Naive thymus-derived CD4-positive, alpha-beta T cell (primary cell): ENCODE measurements at regions not wholly inside any gene's neighbourhood (a gene's known extent, or its start where the extent isn't known, plus 50 kb on each side); places are given as distances from the start of the nearest gene placed in this dataset.
"Not testable (repeated sequence)": the region's sequence is repeated elsewhere in the genome, so short reads cannot be mapped to it uniquely, and the experiment has no call there.

Experiments used
- ATAC-seq: fragments of 150-1000 bp; cut with Tn5 transposase; 2 replicates; pipeline ENCODE4 v1.10.0; 2021; ENCODE audit warnings: mild to moderate bottlenecking, moderate library complexity
- CTCF ChIA-PET: fragments of 350-600 bp; sonication (Branson Sonifier 250); formaldehyde crosslinking; loops from one replicate; lab custom pipeline; 2021; ENCODE audit warnings: antibody characterized with exemption; lab: Charles Lee
- POLR2A ChIA-PET: fragments of 350-600 bp; sonication (Branson Sonifier 250); formaldehyde crosslinking; loops from one replicate; lab custom pipeline; 2021; ENCODE audit warnings: antibody characterized with exemption, inconsistent platforms; lab: Charles Lee
- DNase-seq, 9 donors: peaks; one replicate each; pipeline versions ENCODE4 v3.0.0 to v3.0.0-alpha.2; 2020 to 2022; ENCODE audit warnings: mixed read lengths in 1 of 9
- H3K27ac ChIP-seq: one replicate; pipeline ENCODE4 v1.7.0; 2013; ENCODE audit warnings: mild to moderate bottlenecking, low read depth, low read length, moderate library complexity
- H3K27me3 ChIP-seq, 2 donors: one replicate each; pipeline ENCODE4 v1.7.0; 2013; ENCODE audit warnings: low read length in 2 of 2, mild to moderate bottlenecking in 2 of 2, moderate library complexity in 2 of 2; ENCODE audit not compliant: control insufficient read depth in 2 of 2, insufficient read depth in 2 of 2
- H3K36me3 ChIP-seq, 3 experiments: 1 replicate in 2 of 3; 2 replicates in 1 of 3; pipeline ENCODE4 v1.7.0; 2013; ENCODE audit warnings: low read length in 3 of 3, mild to moderate bottlenecking in 3 of 3, moderate library complexity in 1 of 3; ENCODE audit not compliant: insufficient read depth in 3 of 3, control insufficient read depth in 2 of 3
- H3K4me1 ChIP-seq, 2 donors: one replicate each; pipeline ENCODE4 v1.7.0; 2013; ENCODE audit warnings: low read length in 2 of 2, mild to moderate bottlenecking in 2 of 2, moderate library complexity in 1 of 2; ENCODE audit not compliant: control insufficient read depth in 2 of 2, insufficient read depth in 2 of 2
- H3K4me3 ChIP-seq: 2 replicates; pipeline ENCODE4 v1.7.0; 2013; ENCODE audit warnings: mild to moderate bottlenecking, low read length
- H3K9me3 ChIP-seq, 3 experiments: 1 replicate in 2 of 3; 2 replicates in 1 of 3; pipeline ENCODE4 v1.7.0; 2013; ENCODE audit warnings: low read length in 3 of 3; ENCODE audit not compliant: control insufficient read depth in 2 of 3
- H3K27ac Mint-ChIP-seq, 9 donors: one replicate each; pipeline ENCODE4 v1.8.0; 2020 to 2022; ENCODE audit warnings: mixed read lengths in 9 of 9, mild to moderate bottlenecking in 8 of 9, moderate library complexity in 5 of 9, inconsistent platforms in 2 of 9
- H3K27me3 Mint-ChIP-seq, 5 donors: one replicate each; pipeline ENCODE4 v1.8.0; 2021 to 2022; ENCODE audit warnings: mixed read lengths in 5 of 5, mild to moderate bottlenecking in 1 of 5
- H3K36me3 Mint-ChIP-seq, 5 donors: one replicate each; pipeline ENCODE4 v1.8.0; 2020 to 2022; ENCODE audit warnings: mixed read lengths in 5 of 5, mild to moderate bottlenecking in 3 of 5, inconsistent platforms in 1 of 5
- H3K4me1 Mint-ChIP-seq, 7 donors: one replicate each; pipeline ENCODE4 v1.8.0; 2020 to 2022; ENCODE audit warnings: mixed read lengths in 7 of 7, mild to moderate bottlenecking in 3 of 7, inconsistent platforms in 1 of 7
- H3K4me3 Mint-ChIP-seq, 10 donors: one replicate each; pipeline ENCODE4 v1.8.0; 2020 to 2022; ENCODE audit warnings: mild to moderate bottlenecking in 10 of 10, mixed read lengths in 10 of 10, moderate library complexity in 6 of 10, inconsistent platforms in 2 of 10
- H3K9me3 Mint-ChIP-seq, 11 donors: one replicate each; pipeline ENCODE4 v1.8.0; 2020 to 2022; ENCODE audit warnings: mixed read lengths in 11 of 11, mild to moderate bottlenecking in 4 of 11, inconsistent platforms in 1 of 11, moderate library complexity in 1 of 11
- intact Hi-C, 2 donors: fragments of 100-400 bp; cut with micrococcal nuclease; formaldehyde crosslinking; loops; one replicate each; pipeline ENCODE4 v1.15.1; 2023

- Mint-ChIP-seq H3K27me3 (peaks cover 3 to 67% (median 31%) of the 10 kb centered on the region in 5 donors), H3K4me3 (no peak overlapping the region)
- CTCF ChIA-PET, result no interaction called here
These were observed 301.1 kb upstream of the SMIM21 start for GRCh38 chr18:75728621-75729020.

GRCh38 chr18:75727456-75727855 lies 300.0 kb upstream of the SMIM21 start:
- no peaks in the 10 kb centered on the region for H3K4me1 Mint-ChIP-seq
- H3K9me3 ChIP-seq, result no peaks in the 10 kb centered on the region
- no peak overlapping the region for H3K27ac ChIP-seq
- ATAC-seq (no peak), DNase-seq (peak in 5 of 9 donors; percentile 1 to 18 (median 8))
- intact Hi-C loops, result loop anchor here (2.0 to 5.0 kb wide), 2 partner anchors 1075 kb away; no protein-coding TSS in a partner anchor
- CTCF ChIA-PET, result no interaction called here
- H3K36me3 Mint-ChIP-seq, result no peaks in the 10 kb centered on the region
- H3K27me3 ChIP-seq, result no peaks in the 10 kb centered on the region
- no peaks in the 10 kb centered on the region for H3K36me3 ChIP-seq
- no peak overlapping the region for H3K27ac Mint-ChIP-seq
- no peak overlapping the region for H3K4me3 ChIP-seq
- H3K4me3 Mint-ChIP-seq, result no peak overlapping the region
- POLR2A ChIA-PET, result no interaction called here
- peaks cover 3 to 71% (median 33%) of the 10 kb centered on the region in 5 donors for H3K27me3 Mint-ChIP-seq
- peaks cover 0 to 2% (median 0%) of the 10 kb centered on the region in 11 donors for H3K9me3 Mint-ChIP-seq
- no peaks in the 10 kb centered on the region for H3K4me1 ChIP-seq

More at GRCh38 chr18:75728621-75729020, 301.1 kb upstream of the SMIM21 start:
- no peaks in the 10 kb centered on the region for H3K36me3 Mint-ChIP-seq
- intact Hi-C loops, result loop anchor here in 1 of 2 donors (5.0 kb wide), 1 partner anchor 1076 kb away; no protein-coding TSS in a partner anchor
- H3K27me3 ChIP-seq, result no peaks in the 10 kb centered on the region
- no peak overlapping the region for H3K4me3 ChIP-seq
- no peaks in the 10 kb centered on the region for H3K4me1 Mint-ChIP-seq
- no peaks in the 10 kb centered on the region for H3K36me3 ChIP-seq
- ATAC-seq (no peak), DNase-seq (no peak)
- no peak overlapping the region for H3K27ac Mint-ChIP-seq
- no peak overlapping the region for H3K27ac ChIP-seq
- H3K9me3 Mint-ChIP-seq, result peaks cover 0 to 2% (median 0%) of the 10 kb centered on the region in 11 donors
- H3K4me1 ChIP-seq, result no peaks in the 10 kb centered on the region
- POLR2A ChIA-PET, result no interaction called here
- H3K9me3 ChIP-seq, result no peaks in the 10 kb centered on the region

GRCh38 chr18:75723521-75724340 lies 296.2 kb upstream of the SMIM21 start:
- Mint-ChIP-seq H3K27ac (no peak overlapping the region), H3K9me3 (peaks cover 0 to 12% (median 3%) of the 10 kb centered on the region in 11 donors), H3K36me3 (no peaks in the 10 kb centered on the region), H3K4me1 (peaks cover 0 to 2% (median 0%) of the 10 kb centered on the region in 7 donors), H3K4me3 (no peak overlapping the region), H3K27me3 (peaks cover 3 to 59% (median 21%) of the 10 kb centered on the region in 5 donors)
- Histone ChIP-seq H3K9me3 (no peaks in the 10 kb centered on the region), H3K27ac (no peak overlapping the region), H3K4me1 (no peaks in the 10 kb centered on the region), H3K36me3 (no peaks in the 10 kb centered on the region), H3K27me3 (no peaks in the 10 kb centered on the region), H3K4me3 (no peak overlapping the region)
- ChIA-PET POLR2A (no interaction called here), CTCF (no interaction called here)
- ATAC-seq (no peak), DNase-seq (no peak)
- intact Hi-C loops, result no loop called here

- CTCF ChIA-PET, result no interaction called here
- no peak overlapping the region for H3K27ac Mint-ChIP-seq
These were observed 287.3 kb upstream of the SMIM21 start for GRCh38 chr18:75714766-75715165.

GRCh38 chr18:75712124-75712867 lies 284.8 kb upstream of the SMIM21 start:
- intact Hi-C loops, H3K27ac ChIP-seq, H3K4me1 ChIP-seq, H3K4me3 ChIP-seq, H3K27ac Mint-ChIP-seq, H3K27me3 ChIP-seq, POLR2A ChIA-PET, H3K36me3 Mint-ChIP-seq, CTCF ChIA-PET, H3K4me3 Mint-ChIP-seq, H3K4me1 Mint-ChIP-seq, H3K9me3 ChIP-seq, H3K36me3 ChIP-seq, DNase-seq, ATAC-seq, H3K9me3 Mint-ChIP-seq: not testable (repeated sequence)
- H3K27me3 Mint-ChIP-seq, result peaks cover 0 to 17% (median 6%) of the 10 kb centered on the region in 5 donors

More at GRCh38 chr18:75714766-75715165, 287.3 kb upstream of the SMIM21 start:
- DNase-seq (no peak), ATAC-seq (no peak)
- no peaks in the 10 kb centered on the region for H3K36me3 ChIP-seq
- POLR2A ChIA-PET, result no interaction called here
- H3K4me1 Mint-ChIP-seq, result no peaks in the 10 kb centered on the region
- H3K27me3 ChIP-seq, result no peaks in the 10 kb centered on the region
- intact Hi-C loops, result no loop called here
- peaks cover 0 to 29% (median 13%) of the 10 kb centered on the region in 5 donors for H3K27me3 Mint-ChIP-seq
- no peak overlapping the region for H3K4me3 Mint-ChIP-seq
- H3K4me3 ChIP-seq, result no peak overlapping the region
- no peaks in the 10 kb centered on the region for H3K9me3 ChIP-seq
- H3K4me1 ChIP-seq, result no peaks in the 10 kb centered on the region
- no peaks in the 10 kb centered on the region for H3K36me3 Mint-ChIP-seq
- no peak overlapping the region for H3K27ac ChIP-seq
- H3K9me3 Mint-ChIP-seq, result peaks cover 0 to 14% (median 3%) of the 10 kb centered on the region in 11 donors

GRCh38 chr18:75700561-75700960 lies 273.1 kb upstream of the SMIM21 start:
- Mint-ChIP-seq H3K4me3 (no peak overlapping the region), H3K9me3 (peaks cover 0 to 4% (median under 1%) of the 10 kb centered on the region in 11 donors), H3K4me1 (no peaks in the 10 kb centered on the region), H3K27me3 (peaks cover 0 to 16% (median 0%) of the 10 kb centered on the region in 5 donors), H3K27ac (no peak overlapping the region), H3K36me3 (no peaks in the 10 kb centered on the region)
- ATAC-seq (no peak), DNase-seq (no peak)
- POLR2A ChIA-PET, result no interaction called here
- no peaks in the 10 kb centered on the region for H3K9me3 ChIP-seq
- no peaks in the 10 kb centered on the region for H3K27me3 ChIP-seq
- no peaks in the 10 kb centered on the region for H3K36me3 ChIP-seq
- intact Hi-C loops, result no loop called here
- H3K27ac ChIP-seq, result no peak overlapping the region
- H3K4me1 ChIP-seq, result no peaks in the 10 kb centered on the region
- no peak overlapping the region for H3K4me3 ChIP-seq
- CTCF ChIA-PET, result no interaction called here
